ENCODE measurements at regions not wholly inside any gene's neighbourhood (a gene's known extent, or its start where the extent isn't known, plus 50 kb on each side); places are given as distances from the start of the nearest gene placed in this dataset.

- TF ChIP-seq MAX (IDR thresholded peaks at IDR 0.05) (no peak), RFX5 (IDR thresholded peaks at IDR 0.05; ENCODE audit: borderline replicate concordance, low read depth, low read length) (no peak), FOSL1 (IDR thresholded peaks at IDR 0.05; ENCODE audit: insufficient read depth, low read depth, low read length) (no peak), EGR1 (IDR thresholded peaks at IDR 0.05; ENCODE audit: borderline replicate concordance, low read depth, low read length) (no peak), SP2 (IDR thresholded peaks at IDR 0.05; ENCODE audit: low read length) (no peak), MAFK (IDR thresholded peaks at IDR 0.05; ENCODE audit: low read depth, low read length) (no peak)
Measured at GRCh38 chr10:43961523-43962345, 313.1 kb upstream of the ZNF32 start.

Measured in H1 (cell line).